ENCODE measurements at regions not wholly inside any gene's neighbourhood (a gene's known extent, or its start where the extent isn't known, plus 50 kb on each side); places are given as distances from the start of the nearest gene placed in this dataset.

GRCh38 chr2:16584084-16584483, 81.5 kb downstream of the CYRIA start (continued):
- TF ChIP-seq, protein P1, sequence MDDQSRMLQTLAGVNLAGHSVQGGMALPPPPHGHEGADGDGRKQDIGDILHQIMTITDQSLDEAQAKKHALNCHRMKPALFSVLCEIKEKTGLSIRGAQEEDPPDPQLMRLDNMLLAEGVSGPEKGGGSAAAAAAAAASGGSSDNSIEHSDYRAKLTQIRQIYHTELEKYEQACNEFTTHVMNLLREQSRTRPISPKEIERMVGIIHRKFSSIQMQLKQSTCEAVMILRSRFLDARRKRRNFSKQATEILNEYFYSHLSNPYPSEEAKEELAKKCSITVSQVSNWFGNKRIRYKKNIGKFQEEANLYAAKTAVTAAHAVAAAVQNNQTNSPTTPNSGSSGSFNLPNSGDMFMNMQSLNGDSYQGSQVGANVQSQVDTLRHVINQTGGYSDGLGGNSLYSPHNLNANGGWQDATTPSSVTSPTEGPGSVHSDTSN (IDR thresholded peaks at IDR 0.05): no peak
- TF ChIP-seq FOXM1 (IDR thresholded peaks at IDR 0.05; ENCODE audit: low read depth): no peak

DNA sequence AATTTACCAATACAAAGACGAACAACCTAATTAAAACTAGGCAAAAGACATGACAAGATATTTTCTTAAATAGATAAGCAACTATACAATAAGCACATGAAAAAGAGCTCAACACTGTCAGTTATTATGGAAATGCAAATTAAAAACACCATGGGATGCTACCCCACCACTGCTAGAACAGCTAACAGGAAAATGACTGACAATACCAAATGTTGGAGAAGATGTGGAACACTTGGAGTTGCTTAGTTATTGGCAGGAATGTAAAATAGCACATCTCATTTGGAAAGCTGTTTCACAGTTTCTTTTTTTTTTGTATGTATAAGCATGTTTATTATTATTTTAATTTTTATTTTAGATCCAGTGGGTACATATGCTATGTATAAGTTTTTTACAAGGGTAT, 84.4 kb downstream of the CYRIA start:
- POLR2A ChIA-PET: no interaction called here
- H3K9me2 ChIP-seq: no peaks in the 10 kb centered on the region
- no peak overlapping the region for H2AFZ ChIP-seq (ENCODE audit: low read depth)
- H3K4me2 ChIP-seq: no peak overlapping the region
- H3K9me3 ChIP-seq: no peaks in the 10 kb centered on the region
- no peaks in the 10 kb centered on the region for H3K27me3 ChIP-seq (ENCODE audit: insufficient read depth)
- H3F3A ChIP-seq (replicated peaks; ENCODE audit: insufficient read depth): no peaks in the 10 kb centered on the region
- H3K79me2 ChIP-seq (ENCODE audit: insufficient read depth): no peaks in the 10 kb centered on the region
- no peak for DNase-seq
- no peak overlapping the region for H3K9ac ChIP-seq
- CTCF ChIA-PET: interaction anchor here (0.6 to 4.4 kb wide), 8 partner anchors 12 to 917 kb away, joined by 3 to 21 read pairs (median 3); no protein-coding TSS in a partner anchor
- no peaks in the 10 kb centered on the region for H3K4me1 ChIP-seq (ENCODE audit: control insufficient read depth in 1 of 2, insufficient read depth in 2 of 2, low read depth in 1 of 2, low read length in 1 of 2)
- no peaks in the 10 kb centered on the region for H3K36me3 ChIP-seq (replicated peaks in 1 of 2; ENCODE audit: control insufficient read depth in 1 of 2, insufficient read depth in 2 of 2, low read length in 1 of 2)
- no peak overlapping the region for H3K27ac ChIP-seq (ENCODE audit: low read depth in 2 of 2, low read length in 1 of 2)
- H3K4me3 ChIP-seq (ENCODE audit: low read depth in 2 of 2, low read length in 1 of 2): no peak overlapping the region
- 20% methylated on average over 1 of the region's 1 CpG for WGBS (ENCODE audit: low lambda C conversion rate)
- no peaks in the 10 kb centered on the region for H4K20me1 ChIP-seq (ENCODE audit: insufficient read depth)
- TF ChIP-seq RFX5 (IDR thresholded peaks at IDR 0.05; ENCODE audit: low read length): no peak
- no peak for TF ChIP-seq RXRA (IDR thresholded peaks at IDR 0.05; ENCODE audit: borderline replicate concordance, low read depth)

GRCh38 chr2:16578081-16578480, 87.6 kb downstream of the CYRIA start:
- Histone ChIP-seq H3K4me1 (ENCODE audit: control insufficient read depth in 1 of 2, insufficient read depth in 2 of 2, low read depth in 1 of 2, low read length in 1 of 2) (no peaks in the 10 kb centered on the region), H2AFZ (ENCODE audit: low read depth) (no peak overlapping the region), H3F3A (replicated peaks; ENCODE audit: insufficient read depth) (no peaks in the 10 kb centered on the region), H3K4me3 (ENCODE audit: low read depth in 2 of 2, low read length in 1 of 2) (no peak overlapping the region), H3K9me3 (no peaks in the 10 kb centered on the region), H4K20me1 (ENCODE audit: insufficient read depth) (no peaks in the 10 kb centered on the region), H3K4me2 (no peak overlapping the region), H3K36me3 (replicated peaks in 1 of 2; ENCODE audit: control insufficient read depth in 1 of 2, insufficient read depth in 2 of 2, low read length in 1 of 2) (no peaks in the 10 kb centered on the region), H3K27me3 (ENCODE audit: insufficient read depth) (no peaks in the 10 kb centered on the region), H3K79me2 (ENCODE audit: insufficient read depth) (no peaks in the 10 kb centered on the region), H3K9me2 (no peaks in the 10 kb centered on the region), H3K27ac (ENCODE audit: low read depth in 2 of 2, low read length in 1 of 2) (no peak overlapping the region), H3K9ac (no peak overlapping the region)
- no peak for DNase-seq
- TF ChIP-seq ELF1 (IDR thresholded peaks at IDR 0.05) (no peak), FOXM1 (IDR thresholded peaks at IDR 0.05; ENCODE audit: low read depth) (no peak), IRF3 (IDR thresholded peaks at IDR 0.05; ENCODE audit: low read depth, low read length) (no peak), SMC3 (IDR thresholded peaks at IDR 0.05; ENCODE audit: low read depth, low read length) (no peak), EZH2phosphoT487 (IDR thresholded peaks at IDR 0.05; ENCODE audit: borderline replicate concordance, low read depth) (no peak), FOSL2 (IDR thresholded peaks at IDR 0.05; ENCODE audit: borderline replicate concordance, low read depth) (no peak), TCF12 (IDR thresholded peaks at IDR 0.05) (no peak), RFX5 (IDR thresholded peaks at IDR 0.05; ENCODE audit: low read length) (no peak), RAD21 (IDR thresholded peaks at IDR 0.05; ENCODE audit: low read length) (no peak)
- TF ChIP-seq, protein P2, sequence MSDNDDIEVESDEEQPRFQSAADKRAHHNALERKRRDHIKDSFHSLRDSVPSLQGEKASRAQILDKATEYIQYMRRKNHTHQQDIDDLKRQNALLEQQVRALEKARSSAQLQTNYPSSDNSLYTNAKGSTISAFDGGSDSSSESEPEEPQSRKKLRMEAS (IDR thresholded peaks at IDR 0.05; ENCODE audit: low read depth): no peak
- TF ChIP-seq, protein P3, sequence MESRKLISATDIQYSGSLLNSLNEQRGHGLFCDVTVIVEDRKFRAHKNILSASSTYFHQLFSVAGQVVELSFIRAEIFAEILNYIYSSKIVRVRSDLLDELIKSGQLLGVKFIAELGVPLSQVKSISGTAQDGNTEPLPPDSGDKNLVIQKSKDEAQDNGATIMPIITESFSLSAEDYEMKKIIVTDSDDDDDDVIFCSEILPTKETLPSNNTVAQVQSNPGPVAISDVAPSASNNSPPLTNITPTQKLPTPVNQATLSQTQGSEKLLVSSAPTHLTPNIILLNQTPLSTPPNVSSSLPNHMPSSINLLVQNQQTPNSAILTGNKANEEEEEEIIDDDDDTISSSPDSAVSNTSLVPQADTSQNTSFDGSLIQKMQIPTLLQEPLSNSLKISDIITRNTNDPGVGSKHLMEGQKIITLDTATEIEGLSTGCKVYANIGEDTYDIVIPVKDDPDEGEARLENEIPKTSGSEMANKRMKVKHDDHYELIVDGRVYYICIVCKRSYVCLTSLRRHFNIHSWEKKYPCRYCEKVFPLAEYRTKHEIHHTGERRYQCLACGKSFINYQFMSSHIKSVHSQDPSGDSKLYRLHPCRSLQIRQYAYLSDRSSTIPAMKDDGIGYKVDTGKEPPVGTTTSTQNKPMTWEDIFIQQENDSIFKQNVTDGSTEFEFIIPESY (IDR thresholded peaks at IDR 0.05; ENCODE audit: borderline replicate concordance, low read depth): no peak
- 31% methylated on average over 3 of the region's 3 CpGs for WGBS (ENCODE audit: low lambda C conversion rate)
- ChIA-PET POLR2A (no interaction called here), CTCF (interaction anchor here (1.7 kb wide), 1 partner anchor 31 kb away, joined by 6 read pairs; no protein-coding TSS in a partner anchor)
